ENCODE measurements at regions not wholly inside any gene's neighbourhood (a gene's known extent, or its start where the extent isn't known, plus 50 kb on each side); places are given as distances from the start of the nearest gene placed in this dataset.

GRCh38 chr4:177740563-177740962 is 298.3 kb upstream of the AGA start:
- H3K27me3 ChIP-seq (ENCODE audit: insufficient read depth, low read length), result no peaks in the 10 kb centered on the region
- no peaks in the 10 kb centered on the region for H3K36me3 ChIP-seq (ENCODE audit: control insufficient read depth in 1 of 2, insufficient read depth in 2 of 2, low read length in 2 of 2)
- H3K4me3 ChIP-seq (replicated peaks in 1 of 2; ENCODE audit: low read depth in 1 of 2, low read length in 2 of 2), result no peak overlapping the region
- intact Hi-C loops (cut with micrococcal nuclease), result no loop called here
- no peaks in the 10 kb centered on the region for H3K9me2 ChIP-seq (ENCODE audit: insufficient read depth)
- H3K27ac ChIP-seq (ENCODE audit: low read depth, low read length), result no peak overlapping the region
- no peaks in the 10 kb centered on the region for H3K9me3 ChIP-seq (ENCODE audit: control insufficient read depth in 1 of 2, insufficient read depth in 1 of 2, low read depth in 1 of 2, low read length in 2 of 2)
- no peak for TF ChIP-seq ELF1 (IDR thresholded peaks at IDR 0.05; ENCODE audit: borderline replicate concordance, low read depth)
- no peak for TF ChIP-seq REST (IDR thresholded peaks at IDR 0.05; ENCODE audit: low read depth)
- TF ChIP-seq CEBPB (IDR thresholded peaks at IDR 0.05; ENCODE audit: low read depth), result no peak
- TF ChIP-seq JUND (IDR thresholded peaks at IDR 0.05), result no peak
- no peak for TF ChIP-seq ZFX (IDR thresholded peaks at IDR 0.05)
- TF ChIP-seq ATF3 (IDR thresholded peaks at IDR 0.05), result no peak
- TF ChIP-seq, protein P1, sequence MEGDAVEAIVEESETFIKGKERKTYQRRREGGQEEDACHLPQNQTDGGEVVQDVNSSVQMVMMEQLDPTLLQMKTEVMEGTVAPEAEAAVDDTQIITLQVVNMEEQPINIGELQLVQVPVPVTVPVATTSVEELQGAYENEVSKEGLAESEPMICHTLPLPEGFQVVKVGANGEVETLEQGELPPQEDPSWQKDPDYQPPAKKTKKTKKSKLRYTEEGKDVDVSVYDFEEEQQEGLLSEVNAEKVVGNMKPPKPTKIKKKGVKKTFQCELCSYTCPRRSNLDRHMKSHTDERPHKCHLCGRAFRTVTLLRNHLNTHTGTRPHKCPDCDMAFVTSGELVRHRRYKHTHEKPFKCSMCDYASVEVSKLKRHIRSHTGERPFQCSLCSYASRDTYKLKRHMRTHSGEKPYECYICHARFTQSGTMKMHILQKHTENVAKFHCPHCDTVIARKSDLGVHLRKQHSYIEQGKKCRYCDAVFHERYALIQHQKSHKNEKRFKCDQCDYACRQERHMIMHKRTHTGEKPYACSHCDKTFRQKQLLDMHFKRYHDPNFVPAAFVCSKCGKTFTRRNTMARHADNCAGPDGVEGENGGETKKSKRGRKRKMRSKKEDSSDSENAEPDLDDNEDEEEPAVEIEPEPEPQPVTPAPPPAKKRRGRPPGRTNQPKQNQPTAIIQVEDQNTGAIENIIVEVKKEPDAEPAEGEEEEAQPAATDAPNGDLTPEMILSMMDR (IDR thresholded peaks at IDR 0.05 in 2 of 3, conservative IDR thresholded peaks at IDR 0.05 in 1 of 3; ENCODE audit: borderline replicate concordance in 1 of 3, insufficient read depth in 1 of 3, low read depth in 2 of 3, low read length in 2 of 3), result no peak
- no peak for TF ChIP-seq FOSL1 (IDR thresholded peaks at IDR 0.05; ENCODE audit: low read depth)
- no peak for TF ChIP-seq EZH2 (IDR thresholded peaks at IDR 0.05)
- TF ChIP-seq, protein P2, sequence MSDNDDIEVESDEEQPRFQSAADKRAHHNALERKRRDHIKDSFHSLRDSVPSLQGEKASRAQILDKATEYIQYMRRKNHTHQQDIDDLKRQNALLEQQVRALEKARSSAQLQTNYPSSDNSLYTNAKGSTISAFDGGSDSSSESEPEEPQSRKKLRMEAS (IDR thresholded peaks at IDR 0.05), result no peak
- TF ChIP-seq EGR1 (IDR thresholded peaks at IDR 0.05; ENCODE audit: low read depth), result no peak
- H3K9ac ChIP-seq (ENCODE audit: low read length), result no peak overlapping the region
- H3K79me2 ChIP-seq (ENCODE audit: insufficient read depth, low read length), result no peaks in the 10 kb centered on the region
- no peak overlapping the region for H2AFZ ChIP-seq (ENCODE audit: low read depth, low read length, poor library complexity, severe bottlenecking)
- ATAC-seq (no peak), DNase-seq (ENCODE audit: low read depth, low spot score) (no peak)
- ChIA-PET RAD21 (ENCODE audit: low non-redundant PET in 1 of 2, low total read pairs in 2 of 2, uncharacterized antibody in 2 of 2, unreplicated experiment in 2 of 2) (no interaction called here), CTCF (no interaction called here), POLR2A (no interaction called here)
- H3K4me2 ChIP-seq (ENCODE audit: low read length), result no peak overlapping the region
- no peaks in the 10 kb centered on the region for H3K4me1 ChIP-seq (ENCODE audit: control insufficient read depth in 1 of 2, insufficient read depth in 2 of 2, low read length in 2 of 2)
- no TSS peak for BruUV-seq (replicated peaks)
- H4K20me1 ChIP-seq (ENCODE audit: insufficient read depth), result no peaks in the 10 kb centered on the region

Measured in HCT116 (cell line).